Loucy (cell line): ENCODE measurements at regions not wholly inside any gene's neighbourhood (a gene's known extent, or its start where the extent isn't known, plus 50 kb on each side); places are given as distances from the start of the nearest gene placed in this dataset.

ENCODE experiments used
- H2AFZ ChIP-seq: fragments of 200-600 bp; sonication (generic); 2 replicates; pipeline ENCODE4 v1.6.0; 2016; ENCODE audit warnings: antibody characterized with exemption, mild to moderate bottlenecking, low read length, moderate library complexity
- H3F3A ChIP-seq: fragments of 200-600 bp; 2 replicates; pipeline ENCODE4 v1.6.0; 2016; ENCODE audit warnings: antibody characterized with exemption, low read depth, mild to moderate bottlenecking
- H3K27me3 ChIP-seq: fragments of 200-600 bp; sonication (generic); 2 replicates; pipeline ENCODE4 v1.6.1; 2014; ENCODE audit warnings: low read length, mild to moderate bottlenecking; ENCODE audit not compliant: insufficient read depth, poor library complexity, severe bottlenecking
- H3K36me3 ChIP-seq: fragments of 200-600 bp; sonication (generic); 2 replicates; pipeline ENCODE4 v1.6.1; 2016; ENCODE audit warnings: low read length; ENCODE audit not compliant: insufficient read depth
- H3K4me1 ChIP-seq: fragments of 200-600 bp; sonication (generic); 2 replicates; pipeline ENCODE4 v1.5.1; 2014; ENCODE audit warnings: low read length, mild to moderate bottlenecking; ENCODE audit not compliant: insufficient read depth, poor library complexity, severe bottlenecking
- H3K4me2 ChIP-seq: fragments of 200-600 bp; sonication (generic); 2 replicates; pipeline ENCODE4 v1.6.0; 2014; ENCODE audit warnings: antibody characterized with exemption, low read length, low read depth, mild to moderate bottlenecking; ENCODE audit not compliant: poor library complexity, severe bottlenecking
- H3K4me3 ChIP-seq: fragments of 200-600 bp; sonication (generic); 2 replicates; pipeline ENCODE4 v1.5.1; 2014; ENCODE audit warnings: low read length, mild to moderate bottlenecking, mixed read lengths; ENCODE audit not compliant: poor library complexity, severe bottlenecking
- H3K79me2 ChIP-seq: fragments of 200-600 bp; sonication (generic); 2 replicates; pipeline ENCODE4 v1.6.1; 2014; ENCODE audit warnings: low read length; ENCODE audit not compliant: insufficient read depth
- H3K9ac ChIP-seq: fragments of 200-600 bp; sonication (generic); 2 replicates; pipeline ENCODE4 v1.6.0; 2014; ENCODE audit warnings: mild to moderate bottlenecking, low read depth, low read length, moderate library complexity; ENCODE audit not compliant: poor library complexity, severe bottlenecking
- H3K9me2 ChIP-seq: fragments of 200-600 bp; sonication (generic); replicated peaks from 2 replicates; pipeline ENCODE4 v1.6.1; 2016; ENCODE audit warnings: low read depth, low read length, mixed read lengths
- H3K9me3 ChIP-seq: fragments of 200-600 bp; sonication (generic); 2 replicates; pipeline ENCODE4 v1.6.1; 2014; ENCODE audit warnings: mild to moderate bottlenecking, antibody characterized with exemption, low read length, low read depth; ENCODE audit not compliant: insufficient read depth
- H4K20me1 ChIP-seq: fragments of 200-600 bp; sonication (generic); 2 replicates; pipeline ENCODE4 v1.6.0; 2014; ENCODE audit warnings: antibody characterized with exemption, low read length, mild to moderate bottlenecking; ENCODE audit not compliant: insufficient read depth, poor library complexity, severe bottlenecking
- EZH2phosphoT487 ChIP-seq: fragments of 200-600 bp; IDR thresholded peaks from 2 replicates; pipeline ENCODE4 v1.6.1; 2018; ENCODE audit warnings: antibody characterized with exemption, mild to moderate bottlenecking, moderate library complexity, borderline replicate concordance
- TF ChIP-seq, protein P1 (sequence below): fragments of 200-600 bp; sonication (generic); conservative IDR thresholded peaks from 2 replicates; pipeline ENCODE4 v1.5.1; 2014; ENCODE audit warnings: mild to moderate bottlenecking, antibody characterized with exemption, low read length

- TF ChIP-seq EZH2phosphoT487: no peak
- TF ChIP-seq, protein P1, sequence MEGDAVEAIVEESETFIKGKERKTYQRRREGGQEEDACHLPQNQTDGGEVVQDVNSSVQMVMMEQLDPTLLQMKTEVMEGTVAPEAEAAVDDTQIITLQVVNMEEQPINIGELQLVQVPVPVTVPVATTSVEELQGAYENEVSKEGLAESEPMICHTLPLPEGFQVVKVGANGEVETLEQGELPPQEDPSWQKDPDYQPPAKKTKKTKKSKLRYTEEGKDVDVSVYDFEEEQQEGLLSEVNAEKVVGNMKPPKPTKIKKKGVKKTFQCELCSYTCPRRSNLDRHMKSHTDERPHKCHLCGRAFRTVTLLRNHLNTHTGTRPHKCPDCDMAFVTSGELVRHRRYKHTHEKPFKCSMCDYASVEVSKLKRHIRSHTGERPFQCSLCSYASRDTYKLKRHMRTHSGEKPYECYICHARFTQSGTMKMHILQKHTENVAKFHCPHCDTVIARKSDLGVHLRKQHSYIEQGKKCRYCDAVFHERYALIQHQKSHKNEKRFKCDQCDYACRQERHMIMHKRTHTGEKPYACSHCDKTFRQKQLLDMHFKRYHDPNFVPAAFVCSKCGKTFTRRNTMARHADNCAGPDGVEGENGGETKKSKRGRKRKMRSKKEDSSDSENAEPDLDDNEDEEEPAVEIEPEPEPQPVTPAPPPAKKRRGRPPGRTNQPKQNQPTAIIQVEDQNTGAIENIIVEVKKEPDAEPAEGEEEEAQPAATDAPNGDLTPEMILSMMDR: no peak
- Histone ChIP-seq H3K9ac (no peak overlapping the region), H3K9me3 (no peaks in the 10 kb centered on the region; the same call in 1 of the 2 replicates), H3K27me3 (no peaks in the 10 kb centered on the region), H3F3A (no peaks in the 10 kb centered on the region), H3K4me3 (no peak overlapping the region), H3K9me2 (no peaks in the 10 kb centered on the region), H4K20me1 (no peaks in the 10 kb centered on the region), H3K36me3 (no peaks in the 10 kb centered on the region), H3K4me2 (no peak overlapping the region), H3K79me2 (no peaks in the 10 kb centered on the region), H2AFZ (no peak overlapping the region), H3K4me1 (no peaks in the 10 kb centered on the region)
These were observed 187.6 kb upstream of the CDYL start for GRCh38 chr6:4588581-4588980.

GRCh38 chr6:4588163-4588562 is 188.0 kb upstream of the CDYL start:
- H4K20me1 ChIP-seq: no peaks in the 10 kb centered on the region
- TF ChIP-seq, protein P1: no peak
- TF ChIP-seq EZH2phosphoT487: no peak

GRCh38 chr6:4587171-4587570 is 189.0 kb upstream of the CDYL start:
- H3K9ac ChIP-seq: no peak overlapping the region
- no peaks in the 10 kb centered on the region for H3K36me3 ChIP-seq
- TF ChIP-seq, protein P1: no peak
- TF ChIP-seq EZH2phosphoT487: no peak
- H3K79me2 ChIP-seq: no peaks in the 10 kb centered on the region
- H3K27me3 ChIP-seq: no peaks in the 10 kb centered on the region
- no peaks in the 10 kb centered on the region for H3K4me1 ChIP-seq
- no peak overlapping the region for H2AFZ ChIP-seq
- no peaks in the 10 kb centered on the region for H4K20me1 ChIP-seq
- no peak overlapping the region for H3K4me2 ChIP-seq
- H3K9me3 ChIP-seq: no peaks in the 10 kb centered on the region; the same call in 1 of the 2 replicates
- no peak overlapping the region for H3K4me3 ChIP-seq
- H3F3A ChIP-seq: no peaks in the 10 kb centered on the region
- no peaks in the 10 kb centered on the region for H3K9me2 ChIP-seq

More at GRCh38 chr6:4588163-4588562, 188.0 kb upstream of the CDYL start:
- H3F3A ChIP-seq: no peaks in the 10 kb centered on the region
- H3K9me3 ChIP-seq: no peaks in the 10 kb centered on the region; the same call in 1 of the 2 replicates
- no peaks in the 10 kb centered on the region for H3K79me2 ChIP-seq
- H2AFZ ChIP-seq: no peak overlapping the region
- no peak overlapping the region for H3K9ac ChIP-seq
- no peaks in the 10 kb centered on the region for H3K27me3 ChIP-seq
- H3K9me2 ChIP-seq: no peaks in the 10 kb centered on the region
- no peak overlapping the region for H3K4me3 ChIP-seq
- no peak overlapping the region for H3K4me2 ChIP-seq
- H3K36me3 ChIP-seq: no peaks in the 10 kb centered on the region
- no peaks in the 10 kb centered on the region for H3K4me1 ChIP-seq
